Colonic mucosa (tissue), 4 donors: ENCODE measurements at regions not wholly inside any gene's neighbourhood (a gene's known extent, or its start where the extent isn't known, plus 50 kb on each side); places are given as distances from the start of the nearest gene placed in this dataset.

Experiments
- DNase-seq: peaks from one replicate; pipeline ENCODE4 v3.0.0-alpha.2; 2020
- H3K27ac ChIP-seq: fragments of 200-600 bp; one replicate; pipeline ENCODE4 v1.8.0; 2021
- H3K27me3 ChIP-seq: fragments of 200-600 bp; one replicate; pipeline ENCODE4 v1.8.0; 2021
- H3K36me3 ChIP-seq: fragments of 200-600 bp; one replicate; pipeline ENCODE4 v1.8.0; 2021
- H3K4me1 ChIP-seq: fragments of 200-600 bp; one replicate; pipeline ENCODE4 v1.8.0; 2021; ENCODE audit warnings: mild to moderate bottlenecking
- H3K4me3 ChIP-seq: fragments of 200-600 bp; one replicate; pipeline ENCODE4 v1.8.0; 2021
- H3K9ac ChIP-seq, 2 donors: one replicate each; pipeline ENCODE4 v1.7.0; 2013; ENCODE audit warnings: control low read depth in 2 of 2, low read depth in 2 of 2, low read length in 2 of 2
- H3K9me3 ChIP-seq: fragments of 200-600 bp; one replicate; pipeline ENCODE4 v1.8.0; 2021
- CTCF ChIP-seq: fragments of 200-600 bp; IDR thresholded peaks from one replicate; pipeline ENCODE4 v1.8.0; 2022; ENCODE audit warnings: antibody characterized with exemption, mild to moderate bottlenecking
- intact Hi-C: fragments of 100-400 bp; cut with DNase I; formaldehyde crosslinking; loops from one replicate; pipeline ENCODE4 v1.14.1; 2022
- donor health status: healthy.
- donor health status: DM: no; HTN: no; CAD: no.
- donor health status: DM: no; HTN: no; CAD: no.

GRCh38 chr10:118805146-118805545 is 50.4 kb upstream of the CACUL1 start:
- Histone ChIP-seq H3K36me3 (no peaks in the 10 kb centered on the region), H3K9me3 (no peaks in the 10 kb centered on the region), H3K9ac (no peak overlapping the region), H3K4me3 (no peak overlapping the region), H3K27ac (no peak overlapping the region), H3K27me3 (no peaks in the 10 kb centered on the region), H3K4me1 (no peaks in the 10 kb centered on the region)
- no peak for TF ChIP-seq CTCF
- intact Hi-C loops = no loop called here
- DNase-seq = no peak

- Histone ChIP-seq H3K9me3 (no peaks in the 10 kb centered on the region), H3K27ac (no peak overlapping the region), H3K27me3 (no peaks in the 10 kb centered on the region), H3K4me1 (no peaks in the 10 kb centered on the region), H3K9ac (no peak overlapping the region), H3K36me3 (no peaks in the 10 kb centered on the region), H3K4me3 (no peak overlapping the region)
- DNase-seq = no peak
- no peak for TF ChIP-seq CTCF
- intact Hi-C loops = no loop called here
Observed at GRCh38 chr10:118807512-118808305, 52.9 kb upstream of the CACUL1 start.

GRCh38 chr10:118808601-118809356 is 54.0 kb upstream of the CACUL1 start:
- TF ChIP-seq CTCF = no peak
- Histone ChIP-seq H3K9ac (no peak overlapping the region), H3K36me3 (no peaks in the 10 kb centered on the region), H3K4me3 (no peak overlapping the region), H3K4me1 (no peaks in the 10 kb centered on the region), H3K27me3 (no peaks in the 10 kb centered on the region), H3K27ac (no peak overlapping the region), H3K9me3 (no peaks in the 10 kb centered on the region)
- DNase-seq = no peak
- intact Hi-C loops = no loop called here

GRCh38 chr10:118809357-118810220 is 54.8 kb upstream of the CACUL1 start:
- Histone ChIP-seq H3K9me3 (no peaks in the 10 kb centered on the region), H3K27me3 (no peaks in the 10 kb centered on the region), H3K36me3 (no peaks in the 10 kb centered on the region), H3K27ac (no peak overlapping the region), H3K4me1 (no peaks in the 10 kb centered on the region), H3K4me3 (no peak overlapping the region), H3K9ac (no peak overlapping the region)
- DNase-seq = no peak
- TF ChIP-seq CTCF = no peak
- intact Hi-C loops = no loop called here

- no peak for TF ChIP-seq CTCF
- Histone ChIP-seq H3K9ac (no peak overlapping the region), H3K4me1 (no peaks in the 10 kb centered on the region), H3K9me3 (no peaks in the 10 kb centered on the region), H3K4me3 (no peak overlapping the region), H3K27ac (no peak overlapping the region), H3K36me3 (no peaks in the 10 kb centered on the region), H3K27me3 (no peaks in the 10 kb centered on the region)
- DNase-seq = no peak
- intact Hi-C loops = no loop called here
Observed at GRCh38 chr10:118810796-118811505, 56.2 kb upstream of the CACUL1 start.
